Uterus (tissue), 2 donors: ENCODE measurements at regions not wholly inside any gene's neighbourhood (a gene's known extent, or its start where the extent isn't known, plus 50 kb on each side); places are given as distances from the start of the nearest gene placed in this dataset.

ENCODE experiments used
- POLR2A ChIP-seq, 2 donors: fragments of 450-650 bp; IDR thresholded peaks; one replicate each; pipeline ENCODE4 v1.6.1; 2016; ENCODE audit warnings: antibody characterized with exemption in 2 of 2, mild to moderate bottlenecking in 1 of 2, moderate library complexity in 1 of 2
- TF ChIP-seq, protein P1 (sequence below), 4 experiments: fragments of 200-600 bp in 2 of 4; fragments of 450-650 bp in 2 of 4; sonication (generic) in 2 of 4; IDR thresholded peaks; one replicate each; pipeline ENCODE4 v1.5.1; 2016 to 2019; ENCODE audit warnings: antibody characterized with exemption in 4 of 4, mild to moderate bottlenecking in 2 of 4, moderate library complexity in 1 of 4

GRCh38 chr1:25020173-25020845 is 90.2 kb upstream of the RUNX3 start:
- TF ChIP-seq, protein P1, sequence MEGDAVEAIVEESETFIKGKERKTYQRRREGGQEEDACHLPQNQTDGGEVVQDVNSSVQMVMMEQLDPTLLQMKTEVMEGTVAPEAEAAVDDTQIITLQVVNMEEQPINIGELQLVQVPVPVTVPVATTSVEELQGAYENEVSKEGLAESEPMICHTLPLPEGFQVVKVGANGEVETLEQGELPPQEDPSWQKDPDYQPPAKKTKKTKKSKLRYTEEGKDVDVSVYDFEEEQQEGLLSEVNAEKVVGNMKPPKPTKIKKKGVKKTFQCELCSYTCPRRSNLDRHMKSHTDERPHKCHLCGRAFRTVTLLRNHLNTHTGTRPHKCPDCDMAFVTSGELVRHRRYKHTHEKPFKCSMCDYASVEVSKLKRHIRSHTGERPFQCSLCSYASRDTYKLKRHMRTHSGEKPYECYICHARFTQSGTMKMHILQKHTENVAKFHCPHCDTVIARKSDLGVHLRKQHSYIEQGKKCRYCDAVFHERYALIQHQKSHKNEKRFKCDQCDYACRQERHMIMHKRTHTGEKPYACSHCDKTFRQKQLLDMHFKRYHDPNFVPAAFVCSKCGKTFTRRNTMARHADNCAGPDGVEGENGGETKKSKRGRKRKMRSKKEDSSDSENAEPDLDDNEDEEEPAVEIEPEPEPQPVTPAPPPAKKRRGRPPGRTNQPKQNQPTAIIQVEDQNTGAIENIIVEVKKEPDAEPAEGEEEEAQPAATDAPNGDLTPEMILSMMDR (IDR thresholded peaks at IDR 0.05): no peak
- TF ChIP-seq POLR2A (IDR thresholded peaks at IDR 0.05): no peak
